Ovary (tissue), 3 donors: ENCODE measurements at regions not wholly inside any gene's neighbourhood (a gene's known extent, or its start where the extent isn't known, plus 50 kb on each side); places are given as distances from the start of the nearest gene placed in this dataset.

Experiments
- CTCF ChIP-seq, 3 donors: fragments of 450-650 bp in 2 of 3; fragments of 200-600 bp in 1 of 3; IDR thresholded peaks; one replicate each; pipeline versions ENCODE4 v1.5.1 to v1.8.0; 2016 to 2022; ENCODE audit warnings: antibody characterized with exemption in 3 of 3, mild to moderate bottlenecking in 1 of 3
- POLR2A ChIP-seq: fragments of 450-650 bp; IDR thresholded peaks from one replicate; pipeline ENCODE4 v1.6.1; 2017; ENCODE audit warnings: antibody characterized with exemption, mild to moderate bottlenecking, moderate library complexity
- donor health status: DM: no; HTN: no; CAD: no.

GRCh38 chr10:121032460-121032859 is 181.3 kb downstream of the WDR11 start:
- TF ChIP-seq POLR2A (no peak), CTCF (IDR thresholded peaks at IDR 0.05) (no peak)
